ENCODE measurements at regions not wholly inside any gene's neighbourhood (a gene's known extent, or its start where the extent isn't known, plus 50 kb on each side); places are given as distances from the start of the nearest gene placed in this dataset.

GRCh38 chr17:12438813-12439586 lies 226.7 kb upstream of the MYOCD start:
- no peak overlapping the region for H3K4me3 ChIP-seq (ENCODE audit: low read depth, low read length)
- no peak for DNase-seq (ENCODE audit: low read depth)

GRCh38 chr17:12445331-12445730 lies 220.4 kb upstream of the MYOCD start:
- no peak for TF ChIP-seq CTCF (IDR thresholded peaks at IDR 0.05; ENCODE audit: insufficient read depth, low read depth, low read length)
- no peak overlapping the region for H3K4me3 ChIP-seq (ENCODE audit: low read depth, low read length)
- DNase-seq (ENCODE audit: low read depth) = no peak

More at GRCh38 chr17:12438813-12439586, 226.7 kb upstream of the MYOCD start:
- TF ChIP-seq CTCF (IDR thresholded peaks at IDR 0.05; ENCODE audit: insufficient read depth, low read depth, low read length) = no peak

- no peak for DNase-seq (ENCODE audit: low read depth)
- no peak for TF ChIP-seq CTCF (IDR thresholded peaks at IDR 0.05; ENCODE audit: insufficient read depth, low read depth, low read length)
- H3K4me3 ChIP-seq (ENCODE audit: low read depth, low read length) = no peak overlapping the region
These were observed 208.2 kb upstream of the MYOCD start for GRCh38 chr17:12457493-12457892.

GRCh38 chr17:12459736-12460135 lies 206.0 kb upstream of the MYOCD start:
- no peak for DNase-seq (ENCODE audit: low read depth)
- no peak overlapping the region for H3K4me3 ChIP-seq (ENCODE audit: low read depth, low read length)
- TF ChIP-seq CTCF (IDR thresholded peaks at IDR 0.05; ENCODE audit: insufficient read depth, low read depth, low read length) = no peak

- DNase-seq (ENCODE audit: low read depth) = peak; percentile 3
- no peak overlapping the region for H3K4me3 ChIP-seq (ENCODE audit: low read depth, low read length)
- no peak for TF ChIP-seq CTCF (IDR thresholded peaks at IDR 0.05; ENCODE audit: insufficient read depth, low read depth, low read length)
These were observed 202.6 kb upstream of the MYOCD start for GRCh38 chr17:12463102-12463501.

- H3K4me3 ChIP-seq (ENCODE audit: low read depth, low read length) = no peak overlapping the region
- TF ChIP-seq CTCF (IDR thresholded peaks at IDR 0.05; ENCODE audit: insufficient read depth, low read depth, low read length) = no peak
- DNase-seq (ENCODE audit: low read depth) = no peak
These were observed 193.2 kb upstream of the MYOCD start for GRCh38 chr17:12472252-12473173.
